Central memory CD4-positive, alpha-beta T cell (primary cell): ENCODE measurements at regions not wholly inside any gene's neighbourhood (a gene's known extent, or its start where the extent isn't known, plus 50 kb on each side); places are given as distances from the start of the nearest gene placed in this dataset.

Source experiments
- DNase-seq: peaks from one replicate; pipeline ENCODE4 v3.0.0; 2022

DNA sequence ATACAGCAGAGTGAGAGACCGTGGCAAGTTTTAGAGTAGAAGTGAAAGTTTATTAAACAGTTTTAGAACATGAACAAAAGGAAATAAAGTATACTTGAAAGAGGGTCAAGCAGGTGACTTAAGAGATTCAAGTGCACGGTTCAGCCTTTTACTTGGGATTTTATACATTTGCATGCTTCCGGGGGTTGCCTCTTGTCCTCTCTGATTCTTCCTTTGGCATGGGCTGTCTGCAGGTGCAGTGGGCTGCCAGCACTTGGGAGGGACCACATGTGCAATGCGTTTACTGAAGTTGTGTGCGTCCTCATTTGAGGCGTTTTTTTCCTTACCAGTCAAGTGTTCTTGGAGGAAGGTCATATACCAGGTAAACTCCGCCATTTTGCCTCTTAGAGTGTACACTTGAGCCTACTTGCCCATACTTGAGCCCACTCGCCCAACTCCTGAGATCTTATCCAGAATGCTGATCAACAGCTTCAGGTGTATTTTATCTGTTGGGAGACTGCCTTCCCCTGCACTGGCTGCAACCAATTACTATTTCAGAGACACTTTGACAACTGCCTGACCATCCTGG, 195.2 kb downstream of the IRX5 start:
- no peak for DNase-seq

- DNase-seq = no peak
Observed at GRCh38 chr16:55126456-55126855, 195.8 kb downstream of the IRX5 start.

GRCh38 chr16:55130456-55130855, 193.5 kb upstream of the IRX6 start:
- no peak for DNase-seq

- no peak for DNase-seq
Observed at GRCh38 chr16:55130911-55131310, 193.1 kb upstream of the IRX6 start.

- no peak for DNase-seq
Observed at GRCh38 chr16:55133654-55134053, 190.3 kb upstream of the IRX6 start.

- DNase-seq = no peak
Observed at GRCh38 chr16:55136356-55137150, 187.4 kb upstream of the IRX6 start.

GRCh38 chr16:55138298-55138697, 185.7 kb upstream of the IRX6 start:
- DNase-seq = no peak

DNA sequence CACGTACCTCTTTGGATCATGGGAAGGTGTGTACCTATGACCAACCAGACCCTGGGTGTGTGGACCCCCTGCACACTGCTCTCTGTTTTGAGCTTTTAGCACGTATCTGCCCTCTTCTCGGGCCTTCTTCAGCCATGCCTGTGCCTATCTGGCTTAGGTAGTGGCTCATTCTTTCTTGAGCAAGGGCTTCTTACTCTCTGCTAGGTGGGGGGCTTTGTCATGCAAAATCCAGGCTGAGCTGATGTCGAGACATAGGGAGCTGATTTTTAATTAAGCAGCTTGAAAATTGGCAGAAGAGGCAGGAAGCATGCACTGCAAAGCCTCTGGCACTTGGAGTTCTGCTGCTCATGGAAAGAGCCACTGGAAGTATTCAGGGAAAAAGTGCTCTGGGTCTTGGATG, 181.6 kb upstream of the IRX6 start:
- DNase-seq = no peak

GRCh38 chr16:55144651-55145050, 179.4 kb upstream of the IRX6 start:
- DNase-seq = no peak

DNA sequence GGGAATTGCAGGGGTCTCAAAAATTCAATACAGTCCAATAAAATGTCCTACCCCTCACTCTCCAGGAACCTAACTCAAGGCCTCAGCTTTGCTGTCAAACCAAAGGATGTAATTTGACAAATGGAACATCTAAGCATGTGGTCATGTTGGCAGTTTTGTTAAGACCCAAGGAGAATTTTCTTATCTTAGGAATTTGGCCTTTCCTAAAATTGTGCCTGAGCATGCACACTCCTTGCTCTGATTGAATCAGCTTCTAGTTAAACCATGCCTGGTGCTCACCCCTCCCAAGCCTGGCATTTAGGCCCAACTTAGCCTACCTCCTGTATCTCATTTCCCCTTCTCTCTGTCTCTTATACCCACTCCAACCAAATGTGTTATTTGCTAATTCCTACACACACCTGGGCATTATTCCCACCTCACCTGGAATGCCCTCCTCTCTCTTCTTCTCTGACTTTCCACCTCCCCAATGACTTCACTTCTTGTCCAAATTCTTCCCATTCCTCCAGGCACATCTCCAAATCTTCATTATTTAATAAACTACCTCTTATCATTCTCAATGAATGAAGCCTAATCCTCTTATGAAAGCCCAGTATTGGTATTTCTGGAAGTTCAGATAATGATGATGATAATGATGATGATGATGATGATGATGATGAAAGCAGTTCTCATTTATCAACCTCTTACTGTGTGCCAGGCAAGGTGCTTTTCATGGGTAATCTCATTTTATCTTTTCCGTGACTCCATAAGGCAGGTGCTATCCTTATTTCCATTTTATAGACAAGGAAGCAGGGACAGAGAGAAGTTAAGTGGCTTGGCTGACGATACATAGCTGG, 178.0 kb upstream of the IRX6 start:
- no peak for DNase-seq

DNA sequence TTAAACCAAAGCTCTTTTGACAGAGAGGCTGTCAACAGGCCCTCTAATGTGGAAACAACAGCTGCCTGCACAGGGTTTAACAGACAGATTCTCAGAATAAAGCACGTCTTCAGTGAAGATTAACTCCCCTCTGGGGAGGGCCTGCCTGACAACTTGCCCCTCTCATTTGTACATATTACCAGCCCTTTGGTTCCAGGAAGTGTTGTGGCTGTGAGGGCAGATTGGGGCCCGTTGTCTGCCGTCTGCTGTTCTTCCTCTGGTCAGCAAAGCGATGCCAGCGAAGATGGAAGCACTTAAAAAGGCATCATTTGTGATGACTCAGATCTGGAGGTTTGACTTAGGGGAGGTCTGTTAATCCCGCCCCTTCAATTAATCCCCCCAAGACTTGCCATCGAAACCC, 177.0 kb upstream of the IRX6 start:
- DNase-seq = no peak

DNA sequence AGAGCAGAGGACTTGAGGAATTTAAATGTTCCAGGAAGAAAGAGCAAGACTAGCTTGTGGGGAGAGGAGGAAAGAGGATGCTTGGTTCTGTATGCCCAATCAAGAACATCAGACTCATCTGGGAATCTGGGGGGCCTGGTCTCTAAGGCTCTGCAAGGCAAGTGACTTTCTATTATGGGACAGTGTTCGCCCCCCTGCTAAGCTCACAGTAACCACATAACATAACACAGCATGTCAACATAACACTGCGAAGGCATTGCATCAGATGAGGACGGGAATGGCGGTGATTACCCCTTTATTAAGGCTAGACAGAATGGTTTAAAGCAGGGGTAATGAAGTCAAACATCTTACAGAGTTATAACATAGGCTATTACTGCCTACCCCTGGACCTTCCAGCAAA, 176.6 kb upstream of the IRX6 start:
- DNase-seq = no peak

GRCh38 chr16:55149622-55150021, 174.4 kb upstream of the IRX6 start:
- DNase-seq = no peak

GRCh38 chr16:55151561-55152305, 172.3 kb upstream of the IRX6 start:
- no peak for DNase-seq

DNA sequence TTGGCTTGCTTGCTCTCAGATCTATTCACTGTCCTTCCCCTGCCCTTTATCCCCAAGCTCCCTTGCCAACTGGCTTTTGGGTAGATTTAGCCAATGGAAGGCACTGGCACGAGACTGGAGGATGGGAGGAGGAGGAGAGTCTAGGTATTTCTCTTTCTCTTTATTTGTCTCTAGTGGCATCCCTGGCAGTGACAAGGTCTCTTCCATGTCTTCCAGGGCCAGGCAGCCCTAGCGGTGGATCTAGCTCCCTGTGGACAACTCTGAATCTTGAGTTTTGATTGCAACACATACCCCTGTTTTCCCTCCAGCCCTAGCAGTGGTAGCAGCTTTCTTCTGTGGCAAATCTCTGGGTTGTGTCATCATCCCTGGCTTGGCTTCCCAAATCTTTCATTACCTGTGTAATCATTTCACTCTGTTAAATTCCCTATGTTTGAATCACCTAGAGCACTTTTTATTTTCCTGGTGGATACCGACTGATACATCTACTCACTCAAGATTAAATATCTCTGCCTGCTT, 171.1 kb upstream of the IRX6 start:
- DNase-seq = no peak

DNA sequence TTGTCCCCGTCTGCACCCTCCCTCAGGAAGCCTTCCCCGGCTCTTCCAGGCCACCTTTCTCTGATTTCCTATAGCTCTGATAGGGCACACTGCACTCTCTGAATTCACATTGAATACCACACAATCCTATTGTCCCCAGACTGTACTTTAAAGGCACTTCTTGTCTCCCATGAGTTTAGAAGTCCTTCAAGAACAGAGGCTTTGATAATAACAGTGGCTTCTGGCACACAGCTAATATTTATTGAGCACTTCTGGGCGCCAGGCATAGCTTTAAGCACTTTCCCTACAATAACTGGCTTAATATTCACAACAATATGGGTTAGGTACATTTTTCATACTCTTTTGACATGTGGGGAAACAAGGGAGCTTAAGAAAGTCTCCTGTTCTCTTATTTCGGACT, 169.7 kb upstream of the IRX6 start:
- DNase-seq = no peak

GRCh38 chr16:55154956-55155355, 169.0 kb upstream of the IRX6 start:
- DNase-seq = no peak

- no peak for DNase-seq
Observed at GRCh38 chr16:55155815-55156214, 168.2 kb upstream of the IRX6 start.

DNA sequence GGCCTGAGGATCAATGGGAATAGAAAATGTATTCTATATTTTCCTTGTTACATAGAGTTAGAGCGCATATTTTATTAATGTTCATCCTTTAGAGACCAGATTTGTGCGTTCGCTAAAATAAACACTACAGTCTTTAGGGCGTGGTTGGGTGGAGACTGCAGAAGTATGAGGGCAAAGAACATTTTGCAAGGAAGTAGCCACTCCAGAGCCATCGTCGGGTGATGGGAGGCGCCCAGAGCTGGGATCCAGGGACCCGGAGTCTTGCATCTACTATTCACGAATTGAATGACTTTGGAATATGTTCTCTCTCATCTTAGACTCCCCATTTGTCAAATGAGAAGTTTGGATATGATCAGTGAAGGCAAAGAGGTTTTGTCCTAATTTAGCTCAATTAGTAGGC, 154.2 kb upstream of the IRX6 start:
- no peak for DNase-seq

DNA sequence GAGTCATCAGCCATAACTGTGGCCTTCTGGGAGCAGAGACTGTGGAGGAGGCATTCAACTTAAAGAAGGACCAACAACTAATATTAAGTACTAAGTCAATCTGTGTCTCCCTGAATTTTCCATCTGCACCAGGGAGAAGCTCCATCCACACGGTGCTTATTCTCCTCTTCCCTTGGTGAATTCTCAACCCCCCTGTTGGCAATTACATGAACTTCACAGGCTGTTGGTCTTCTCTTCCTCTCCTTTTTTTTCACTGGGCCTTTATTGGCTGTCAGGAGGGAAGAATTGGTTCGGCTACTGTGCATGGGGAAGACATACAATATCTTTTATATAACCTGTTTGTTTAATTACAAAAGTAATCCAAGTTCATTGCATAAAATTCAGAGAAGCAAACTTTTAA, 152.8 kb upstream of the IRX6 start:
- no peak for DNase-seq

DNA sequence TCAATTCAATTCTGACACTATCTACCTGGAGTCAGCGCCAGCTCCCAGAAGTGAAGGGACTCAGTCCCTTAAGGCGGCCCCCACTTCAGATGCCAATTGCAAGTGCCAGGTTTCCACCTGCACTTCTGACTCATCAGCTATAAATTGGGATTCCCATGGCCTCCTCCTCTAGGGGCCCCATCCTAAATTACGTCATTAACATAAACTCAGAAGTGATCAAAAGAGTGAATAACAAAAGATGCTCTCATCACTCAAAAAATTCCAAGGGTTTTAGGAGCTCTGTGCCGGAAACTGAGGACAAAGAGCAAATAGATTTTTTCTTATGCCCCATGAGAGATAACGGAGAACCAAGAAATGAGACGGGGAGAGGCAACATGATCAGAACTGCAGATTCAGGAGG, 148.6 kb upstream of the IRX6 start:
- no peak for DNase-seq

DNA sequence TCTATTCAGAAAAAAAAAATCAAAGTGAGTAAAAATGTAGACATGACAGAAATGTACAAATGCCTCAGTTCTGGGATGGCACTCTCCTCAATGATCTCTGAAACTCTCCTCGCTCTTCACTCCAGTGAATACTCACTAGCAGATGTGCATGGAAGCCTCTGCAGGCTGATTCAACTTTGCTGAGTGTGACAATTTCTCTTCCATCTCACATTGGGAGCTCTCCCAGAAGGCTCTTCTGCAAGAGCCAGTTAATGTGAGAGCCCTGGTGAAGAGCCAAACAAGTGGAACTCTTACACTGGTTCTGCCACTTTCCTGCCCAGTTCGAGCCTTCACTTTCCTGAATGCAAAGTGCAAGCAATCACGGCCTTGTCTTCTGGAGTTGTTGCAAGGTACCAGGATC, 147.1 kb upstream of the IRX6 start:
- DNase-seq = no peak

- no peak for DNase-seq
Observed at GRCh38 chr16:55179411-55179810, 144.6 kb upstream of the IRX6 start.
